ENCODE measurements at regions not wholly inside any gene's neighbourhood (a gene's known extent, or its start where the extent isn't known, plus 50 kb on each side); places are given as distances from the start of the nearest gene placed in this dataset.

DNA sequence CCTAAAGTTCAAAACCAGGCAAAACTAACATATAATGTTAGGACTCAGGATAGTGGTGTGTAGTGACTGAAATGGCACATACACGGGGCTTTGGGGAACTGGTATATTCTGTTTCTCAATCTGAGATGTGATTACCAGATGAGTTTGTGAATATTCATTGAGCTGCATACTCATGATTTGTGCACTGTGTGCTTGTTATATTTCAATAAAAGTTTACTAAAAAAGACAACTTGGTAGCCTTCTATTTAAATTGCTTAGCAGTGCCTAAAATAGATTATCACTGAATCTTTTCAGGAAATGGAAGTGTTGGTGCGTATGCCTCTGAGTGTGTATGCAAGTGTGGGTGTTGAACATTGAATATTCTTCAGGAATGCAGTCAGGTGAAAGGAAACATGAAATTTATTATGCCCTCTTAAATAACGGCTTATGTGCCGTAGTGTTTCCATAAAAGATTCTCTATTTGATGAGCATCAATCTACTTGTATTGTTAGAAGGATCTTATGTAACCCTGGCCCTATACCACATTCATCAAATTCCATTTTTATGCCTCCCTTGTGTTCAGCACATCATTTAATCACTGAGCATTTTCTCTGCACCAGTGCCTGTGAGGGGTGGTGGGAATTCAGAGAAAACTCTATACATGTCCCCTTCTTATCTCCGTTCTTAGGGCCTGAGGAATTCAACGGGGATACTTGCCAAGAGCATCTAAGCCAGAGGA lies 82.6 kb upstream of the AUTS2 start:
- no peak for DNase-seq (ENCODE audit: low spot score)
- H3K27ac ChIP-seq (ENCODE audit: low read depth), result no peak overlapping the region

More for the DNA sequence above, 82.6 kb upstream of the AUTS2 start:
- H3F3A ChIP-seq (replicated peaks; ENCODE audit: low read depth), result 0 out of 2 replicates have a peak, but pooled peaks cover 4% of the 10 kb centered on the region
- 0 out of 2 replicates have a peak, but pooled peaks cover 3% of the 10 kb centered on the region for H3K9me2 ChIP-seq (ENCODE audit: insufficient read depth)
- ATAC-seq, result no peak
- H3K4me2 ChIP-seq, result no peak overlapping the region
- no peaks in the 10 kb centered on the region for H3K27me3 ChIP-seq (ENCODE audit: insufficient read depth)
- H3K27ac Mint-ChIP-seq, result no peak overlapping the region
- TF ChIP-seq, protein P1, sequence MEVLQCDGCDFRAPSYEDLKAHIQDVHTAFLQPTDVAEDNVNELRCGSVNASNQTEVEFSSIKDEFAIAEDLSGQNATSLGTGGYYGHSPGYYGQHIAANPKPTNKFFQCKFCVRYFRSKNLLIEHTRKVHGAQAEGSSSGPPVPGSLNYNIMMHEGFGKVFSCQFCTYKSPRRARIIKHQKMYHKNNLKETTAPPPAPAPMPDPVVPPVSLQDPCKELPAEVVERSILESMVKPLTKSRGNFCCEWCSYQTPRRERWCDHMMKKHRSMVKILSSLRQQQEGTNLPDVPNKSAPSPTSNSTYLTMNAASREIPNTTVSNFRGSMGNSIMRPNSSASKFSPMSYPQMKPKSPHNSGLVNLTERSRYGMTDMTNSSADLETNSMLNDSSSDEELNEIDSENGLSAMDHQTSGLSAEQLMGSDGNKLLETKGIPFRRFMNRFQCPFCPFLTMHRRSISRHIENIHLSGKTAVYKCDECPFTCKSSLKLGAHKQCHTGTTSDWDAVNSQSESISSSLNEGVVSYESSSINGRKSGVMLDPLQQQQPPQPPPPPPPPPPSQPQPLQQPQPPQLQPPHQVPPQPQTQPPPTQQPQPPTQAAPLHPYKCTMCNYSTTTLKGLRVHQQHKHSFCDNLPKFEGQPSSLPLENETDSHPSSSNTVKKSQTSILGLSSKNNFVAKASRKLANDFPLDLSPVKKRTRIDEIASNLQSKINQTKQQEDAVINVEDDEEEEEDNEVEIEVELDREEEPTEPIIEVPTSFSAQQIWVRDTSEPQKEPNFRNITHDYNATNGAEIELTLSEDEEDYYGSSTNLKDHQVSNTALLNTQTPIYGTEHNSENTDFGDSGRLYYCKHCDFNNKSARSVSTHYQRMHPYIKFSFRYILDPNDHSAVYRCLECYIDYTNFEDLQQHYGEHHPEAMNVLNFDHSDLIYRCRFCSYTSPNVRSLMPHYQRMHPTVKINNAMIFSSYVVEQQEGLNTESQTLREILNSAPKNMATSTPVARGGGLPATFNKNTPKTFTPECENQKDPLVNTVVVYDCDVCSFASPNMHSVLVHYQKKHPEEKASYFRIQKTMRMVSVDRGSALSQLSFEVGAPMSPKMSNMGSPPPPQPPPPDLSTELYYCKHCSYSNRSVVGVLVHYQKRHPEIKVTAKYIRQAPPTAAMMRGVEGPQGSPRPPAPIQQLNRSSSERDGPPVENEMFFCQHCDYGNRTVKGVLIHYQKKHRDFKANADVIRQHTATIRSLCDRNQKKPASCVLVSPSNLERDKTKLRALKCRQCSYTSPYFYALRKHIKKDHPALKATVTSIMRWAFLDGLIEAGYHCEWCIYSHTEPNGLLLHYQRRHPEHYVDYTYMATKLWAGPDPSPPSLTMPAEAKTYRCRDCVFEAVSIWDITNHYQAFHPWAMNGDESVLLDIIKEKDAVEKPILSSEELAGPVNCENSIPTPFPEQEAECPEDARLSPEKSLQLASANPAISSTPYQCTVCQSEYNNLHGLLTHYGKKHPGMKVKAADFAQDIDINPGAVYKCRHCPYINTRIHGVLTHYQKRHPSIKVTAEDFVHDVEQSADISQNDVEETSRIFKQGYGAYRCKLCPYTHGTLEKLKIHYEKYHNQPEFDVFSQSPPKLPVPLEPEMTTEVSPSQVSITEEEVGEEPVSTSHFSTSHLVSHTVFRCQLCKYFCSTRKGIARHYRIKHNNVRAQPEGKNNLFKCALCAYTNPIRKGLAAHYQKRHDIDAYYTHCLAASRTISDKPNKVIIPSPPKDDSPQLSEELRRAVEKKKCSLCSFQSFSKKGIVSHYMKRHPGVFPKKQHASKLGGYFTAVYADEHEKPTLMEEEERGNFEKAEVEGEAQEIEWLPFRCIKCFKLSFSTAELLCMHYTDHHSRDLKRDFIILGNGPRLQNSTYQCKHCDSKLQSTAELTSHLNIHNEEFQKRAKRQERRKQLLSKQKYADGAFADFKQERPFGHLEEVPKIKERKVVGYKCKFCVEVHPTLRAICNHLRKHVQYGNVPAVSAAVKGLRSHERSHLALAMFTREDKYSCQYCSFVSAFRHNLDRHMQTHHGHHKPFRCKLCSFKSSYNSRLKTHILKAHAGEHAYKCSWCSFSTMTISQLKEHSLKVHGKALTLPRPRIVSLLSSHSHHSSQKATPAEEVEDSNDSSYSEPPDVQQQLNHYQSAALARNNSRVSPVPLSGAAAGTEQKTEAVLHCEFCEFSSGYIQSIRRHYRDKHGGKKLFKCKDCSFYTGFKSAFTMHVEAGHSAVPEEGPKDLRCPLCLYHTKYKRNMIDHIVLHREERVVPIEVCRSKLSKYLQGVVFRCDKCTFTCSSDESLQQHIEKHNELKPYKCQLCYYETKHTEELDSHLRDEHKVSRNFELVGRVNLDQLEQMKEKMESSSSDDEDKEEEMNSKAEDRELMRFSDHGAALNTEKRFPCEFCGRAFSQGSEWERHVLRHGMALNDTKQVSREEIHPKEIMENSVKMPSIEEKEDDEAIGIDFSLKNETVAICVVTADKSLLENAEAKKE (CRISPR knock-in tag; IDR thresholded peaks at IDR 0.05), result no peak
- no peak for TF ChIP-seq POLR2AphosphoS5 (IDR thresholded peaks at IDR 0.05; ENCODE audit: low read depth)
- TF ChIP-seq CREB1 (CRISPR knock-in tag; IDR thresholded peaks at IDR 0.05; ENCODE audit: low read depth), result no peak
- TF ChIP-seq ZNF331 (CRISPR knock-in tag; IDR thresholded peaks at IDR 0.05; ENCODE audit: low read depth), result no peak
- TF ChIP-seq, protein P2, sequence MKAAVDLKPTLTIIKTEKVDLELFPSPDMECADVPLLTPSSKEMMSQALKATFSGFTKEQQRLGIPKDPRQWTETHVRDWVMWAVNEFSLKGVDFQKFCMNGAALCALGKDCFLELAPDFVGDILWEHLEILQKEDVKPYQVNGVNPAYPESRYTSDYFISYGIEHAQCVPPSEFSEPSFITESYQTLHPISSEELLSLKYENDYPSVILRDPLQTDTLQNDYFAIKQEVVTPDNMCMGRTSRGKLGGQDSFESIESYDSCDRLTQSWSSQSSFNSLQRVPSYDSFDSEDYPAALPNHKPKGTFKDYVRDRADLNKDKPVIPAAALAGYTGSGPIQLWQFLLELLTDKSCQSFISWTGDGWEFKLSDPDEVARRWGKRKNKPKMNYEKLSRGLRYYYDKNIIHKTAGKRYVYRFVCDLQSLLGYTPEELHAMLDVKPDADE (IDR thresholded peaks at IDR 0.05), result no peak
- peaks cover 16% of the 10 kb centered on the region; the same call in 2 of the 3 replicates for H3K4me1 Mint-ChIP-seq
- no peaks in the 10 kb centered on the region for H3K36me3 Mint-ChIP-seq (ENCODE audit: low read depth)
- no peak overlapping the region for H3K4me3 ChIP-seq
- no peaks in the 10 kb centered on the region for H3K36me3 ChIP-seq (ENCODE audit: insufficient read depth)
- peaks cover 3% of the 10 kb centered on the region for H3K27me3 Mint-ChIP-seq (ENCODE audit: insufficient read depth, low read depth, poor library complexity)
- peaks cover 27% of the 10 kb centered on the region for H3K4me1 ChIP-seq (ENCODE audit: insufficient read depth)
- H2AFZ ChIP-seq, result no peak overlapping the region
- no peaks in the 10 kb centered on the region for H3K9me3 Mint-ChIP-seq
- H3K79me2 ChIP-seq (replicated peaks; ENCODE audit: insufficient read depth), result no peaks in the 10 kb centered on the region
- H4K20me1 ChIP-seq (replicated peaks; ENCODE audit: insufficient read depth), result no peaks in the 10 kb centered on the region
- H3K4me3 Mint-ChIP-seq, result no peak overlapping the region
